Progenitor cell of endocrine pancreas (in vitro differentiated cells): ENCODE measurements at regions not wholly inside any gene's neighbourhood (a gene's known extent, or its start where the extent isn't known, plus 50 kb on each side); places are given as distances from the start of the nearest gene placed in this dataset.
A peak's percentile ranks its signal among the peaks of the same experiment; 100 is the strongest.

Experiments
- DNase-seq: peaks from one replicate; pipeline ENCODE4 v3.0.0; 2021; ENCODE audit warnings: low spot score; ENCODE audit not compliant: unreplicated experiment
- H3K27ac Mint-ChIP-seq: 2 replicates; pipeline ENCODE4 v1.8.0; 2021; ENCODE audit warnings: mild to moderate bottlenecking, moderate library complexity, mixed read lengths
- H3K27me3 Mint-ChIP-seq: 2 replicates; pipeline ENCODE4 v1.8.0; 2021; ENCODE audit warnings: mixed read lengths
- H3K36me3 Mint-ChIP-seq: 2 replicates; pipeline ENCODE4 v1.8.0; 2022; ENCODE audit warnings: mixed read lengths; ENCODE audit not compliant: insufficient read depth
- H3K4me1 Mint-ChIP-seq: 2 replicates; pipeline ENCODE4 v1.8.0; 2021; ENCODE audit warnings: low read depth, mixed read lengths
- H3K4me3 Mint-ChIP-seq: 2 replicates; pipeline ENCODE4 v1.8.0; 2021; ENCODE audit warnings: low read depth, mild to moderate bottlenecking, moderate library complexity, mixed read lengths
- H3K9me3 Mint-ChIP-seq: 2 replicates; pipeline ENCODE4 v1.8.0; 2021; ENCODE audit warnings: low read depth, mixed read lengths
- CTCF ChIP-seq: fragments of 200-600 bp; sonication (generic); IDR thresholded peaks from one replicate; pipeline ENCODE4 v1.5.0; 2021; ENCODE audit warnings: antibody characterized with exemption, mild to moderate bottlenecking; ENCODE audit not compliant: unreplicated experiment

- H3K27me3 Mint-ChIP-seq, result no peaks in the 10 kb centered on the region
- H3K9me3 Mint-ChIP-seq, result no peaks in the 10 kb centered on the region
- no peak overlapping the region for H3K4me3 Mint-ChIP-seq
- no peaks in the 10 kb centered on the region for H3K4me1 Mint-ChIP-seq
- DNase-seq, result no peak
- no peaks in the 10 kb centered on the region for H3K36me3 Mint-ChIP-seq
- no peak overlapping the region for H3K27ac Mint-ChIP-seq
- no peak for TF ChIP-seq CTCF
Observed at GRCh38 chr7:37541810-37542443, 93.3 kb upstream of the ELMO1 start.

- DNase-seq, result no peak
- Mint-ChIP-seq H3K4me3 (no peak overlapping the region), H3K27ac (no peak overlapping the region), H3K9me3 (no peaks in the 10 kb centered on the region), H3K36me3 (no peaks in the 10 kb centered on the region), H3K4me1 (peaks cover 9% of the 10 kb centered on the region), H3K27me3 (no peaks in the 10 kb centered on the region)
- no peak for TF ChIP-seq CTCF
Observed at GRCh38 chr7:37545619-37546534, 97.2 kb upstream of the ELMO1 start.

GRCh38 chr7:37546677-37547076 lies 98.0 kb upstream of the ELMO1 start:
- Mint-ChIP-seq H3K27me3 (no peaks in the 10 kb centered on the region), H3K36me3 (no peaks in the 10 kb centered on the region), H3K4me3 (no peak overlapping the region), H3K27ac (no peak overlapping the region), H3K9me3 (no peaks in the 10 kb centered on the region), H3K4me1 (peaks cover 13% of the 10 kb centered on the region)
- no peak for DNase-seq
- no peak for TF ChIP-seq CTCF

GRCh38 chr7:37549076-37549931 lies 100.6 kb upstream of the ELMO1 start:
- no peaks in the 10 kb centered on the region for H3K36me3 Mint-ChIP-seq
- TF ChIP-seq CTCF, result no peak

GRCh38 chr7:37550426-37550825 lies 101.8 kb upstream of the ELMO1 start:
- no peaks in the 10 kb centered on the region for H3K9me3 Mint-ChIP-seq
- no peak overlapping the region for H3K4me3 Mint-ChIP-seq
- no peak for DNase-seq
- no peak overlapping the region for H3K27ac Mint-ChIP-seq
- H3K27me3 Mint-ChIP-seq, result no peaks in the 10 kb centered on the region
- H3K36me3 Mint-ChIP-seq, result no peaks in the 10 kb centered on the region
- TF ChIP-seq CTCF, result no peak
- H3K4me1 Mint-ChIP-seq, result peaks cover 19% of the 10 kb centered on the region

More at GRCh38 chr7:37549076-37549931, 100.6 kb upstream of the ELMO1 start:
- peak overlapping the region; percentile 43 for H3K27ac Mint-ChIP-seq
- DNase-seq, result no peak
- H3K9me3 Mint-ChIP-seq, result no peaks in the 10 kb centered on the region
- peaks cover 19% of the 10 kb centered on the region for H3K4me1 Mint-ChIP-seq
- no peaks in the 10 kb centered on the region for H3K27me3 Mint-ChIP-seq
- H3K4me3 Mint-ChIP-seq, result no peak overlapping the region
